SK-N-SH (cell line): ENCODE measurements at regions not wholly inside any gene's neighbourhood (a gene's known extent, or its start where the extent isn't known, plus 50 kb on each side); places are given as distances from the start of the nearest gene placed in this dataset.

Source experiments
- ELF1 ChIP-seq: IDR thresholded peaks from 2 replicates; pipeline ENCODE4 v1.4.0; 2012
- EP300 ChIP-seq, 2 experiments: IDR thresholded peaks; 2 replicates each; pipeline versions ENCODE4 v1.4.0 to v1.6.1; 2012; ENCODE audit warnings: borderline replicate concordance in 1 of 2, low read depth in 1 of 2, low read length in 1 of 2
- EZH2phosphoT487 ChIP-seq: fragments of 200-600 bp; sonication (generic); IDR thresholded peaks from 2 replicates; pipeline ENCODE4 v1.6.1; 2017; ENCODE audit warnings: low read depth, mixed run types, mild to moderate bottlenecking, antibody characterized with exemption, moderate library complexity, borderline replicate concordance
- FOXM1 ChIP-seq: IDR thresholded peaks from 2 replicates; pipeline ENCODE4 v1.4.0; 2012; ENCODE audit warnings: low read depth, mild to moderate bottlenecking
- JUND ChIP-seq: IDR thresholded peaks from 2 replicates; pipeline ENCODE4 v1.4.0; 2012
- MXI1 ChIP-seq: IDR thresholded peaks from 2 replicates; pipeline ENCODE4 v1.6.1; 2012; ENCODE audit warnings: mild to moderate bottlenecking, low read depth, low read length, improper control_type of control experiment
- POLR2AphosphoS5 ChIP-seq: IDR thresholded peaks from 2 replicates; pipeline ENCODE4 v1.6.1; 2012; ENCODE audit warnings: low read depth, low read length
- RFX5 ChIP-seq: IDR thresholded peaks from 2 replicates; pipeline ENCODE4 v1.6.1; 2012; ENCODE audit warnings: mild to moderate bottlenecking, improper control_type of control experiment, low read length
- SMC3 ChIP-seq: IDR thresholded peaks from 2 replicates; pipeline ENCODE4 v1.6.1; 2012; ENCODE audit warnings: low read depth, low read length, improper control_type of control experiment
- TF ChIP-seq, protein P1 (sequence below): fragments of 200-600 bp; sonication (generic); IDR thresholded peaks from 2 replicates; pipeline ENCODE4 v1.6.1; 2017; ENCODE audit warnings: antibody characterized with exemption, mild to moderate bottlenecking, moderate library complexity
- TF ChIP-seq, protein P2 (sequence below): IDR thresholded peaks from 2 replicates; pipeline ENCODE4 v1.6.1; 2012; ENCODE audit warnings: mild to moderate bottlenecking, low read depth, low read length, moderate library complexity

DNA sequence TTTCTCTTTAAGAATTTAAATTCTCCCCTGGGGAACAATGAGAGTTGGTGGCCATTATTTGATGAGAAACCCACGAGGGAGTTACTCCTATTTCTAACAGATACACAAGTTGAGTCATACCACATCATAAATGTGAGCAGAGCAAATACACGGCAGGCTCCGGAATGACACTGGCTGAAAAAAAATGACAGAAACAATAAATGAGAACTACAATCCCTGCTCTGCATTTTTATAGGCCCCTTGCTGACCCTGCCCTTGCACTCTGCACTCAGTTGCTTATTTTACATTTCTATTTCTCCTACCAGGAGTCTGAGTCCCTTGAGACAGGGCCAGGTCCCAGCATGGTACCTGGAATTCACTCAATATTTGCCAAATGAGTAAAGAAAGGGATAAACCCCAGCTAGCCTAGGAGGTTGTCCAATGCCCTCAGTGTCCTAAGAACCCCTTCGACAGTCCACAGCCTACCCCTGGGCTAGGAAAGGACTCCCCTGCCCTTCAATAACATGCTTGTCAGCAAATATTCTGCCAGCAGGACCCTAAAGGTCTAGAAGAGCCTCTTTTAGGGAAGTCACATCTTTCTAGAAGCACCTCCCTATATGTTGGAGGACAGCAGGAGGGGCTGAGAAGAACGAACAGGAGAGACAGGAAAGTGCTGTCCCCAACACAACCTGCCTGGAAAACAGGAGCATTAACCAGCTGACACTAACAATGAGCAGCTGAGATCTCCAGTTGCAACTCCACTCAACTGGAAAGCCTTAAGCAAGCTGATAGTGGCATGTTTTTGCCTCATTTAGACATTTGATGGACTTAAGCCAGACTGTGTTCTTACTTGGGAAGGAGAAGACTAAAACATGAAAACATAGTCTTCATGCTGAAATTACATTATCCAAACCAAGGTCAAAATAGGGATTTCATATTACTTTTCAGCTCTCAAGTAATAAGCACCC is 191.2 kb downstream of the ACTL7B start:
- no peak for TF ChIP-seq EZH2phosphoT487
- TF ChIP-seq FOXM1, result no peak
- no peak for TF ChIP-seq POLR2AphosphoS5
- TF ChIP-seq EP300 (IDR thresholded peaks at IDR 0.05; ENCODE audit: borderline replicate concordance in 1 of 2, low read depth in 1 of 2, low read length in 1 of 2), result no peak
- TF ChIP-seq, protein P1, sequence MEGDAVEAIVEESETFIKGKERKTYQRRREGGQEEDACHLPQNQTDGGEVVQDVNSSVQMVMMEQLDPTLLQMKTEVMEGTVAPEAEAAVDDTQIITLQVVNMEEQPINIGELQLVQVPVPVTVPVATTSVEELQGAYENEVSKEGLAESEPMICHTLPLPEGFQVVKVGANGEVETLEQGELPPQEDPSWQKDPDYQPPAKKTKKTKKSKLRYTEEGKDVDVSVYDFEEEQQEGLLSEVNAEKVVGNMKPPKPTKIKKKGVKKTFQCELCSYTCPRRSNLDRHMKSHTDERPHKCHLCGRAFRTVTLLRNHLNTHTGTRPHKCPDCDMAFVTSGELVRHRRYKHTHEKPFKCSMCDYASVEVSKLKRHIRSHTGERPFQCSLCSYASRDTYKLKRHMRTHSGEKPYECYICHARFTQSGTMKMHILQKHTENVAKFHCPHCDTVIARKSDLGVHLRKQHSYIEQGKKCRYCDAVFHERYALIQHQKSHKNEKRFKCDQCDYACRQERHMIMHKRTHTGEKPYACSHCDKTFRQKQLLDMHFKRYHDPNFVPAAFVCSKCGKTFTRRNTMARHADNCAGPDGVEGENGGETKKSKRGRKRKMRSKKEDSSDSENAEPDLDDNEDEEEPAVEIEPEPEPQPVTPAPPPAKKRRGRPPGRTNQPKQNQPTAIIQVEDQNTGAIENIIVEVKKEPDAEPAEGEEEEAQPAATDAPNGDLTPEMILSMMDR, result no peak
- no peak for TF ChIP-seq MXI1
- TF ChIP-seq, protein P2, sequence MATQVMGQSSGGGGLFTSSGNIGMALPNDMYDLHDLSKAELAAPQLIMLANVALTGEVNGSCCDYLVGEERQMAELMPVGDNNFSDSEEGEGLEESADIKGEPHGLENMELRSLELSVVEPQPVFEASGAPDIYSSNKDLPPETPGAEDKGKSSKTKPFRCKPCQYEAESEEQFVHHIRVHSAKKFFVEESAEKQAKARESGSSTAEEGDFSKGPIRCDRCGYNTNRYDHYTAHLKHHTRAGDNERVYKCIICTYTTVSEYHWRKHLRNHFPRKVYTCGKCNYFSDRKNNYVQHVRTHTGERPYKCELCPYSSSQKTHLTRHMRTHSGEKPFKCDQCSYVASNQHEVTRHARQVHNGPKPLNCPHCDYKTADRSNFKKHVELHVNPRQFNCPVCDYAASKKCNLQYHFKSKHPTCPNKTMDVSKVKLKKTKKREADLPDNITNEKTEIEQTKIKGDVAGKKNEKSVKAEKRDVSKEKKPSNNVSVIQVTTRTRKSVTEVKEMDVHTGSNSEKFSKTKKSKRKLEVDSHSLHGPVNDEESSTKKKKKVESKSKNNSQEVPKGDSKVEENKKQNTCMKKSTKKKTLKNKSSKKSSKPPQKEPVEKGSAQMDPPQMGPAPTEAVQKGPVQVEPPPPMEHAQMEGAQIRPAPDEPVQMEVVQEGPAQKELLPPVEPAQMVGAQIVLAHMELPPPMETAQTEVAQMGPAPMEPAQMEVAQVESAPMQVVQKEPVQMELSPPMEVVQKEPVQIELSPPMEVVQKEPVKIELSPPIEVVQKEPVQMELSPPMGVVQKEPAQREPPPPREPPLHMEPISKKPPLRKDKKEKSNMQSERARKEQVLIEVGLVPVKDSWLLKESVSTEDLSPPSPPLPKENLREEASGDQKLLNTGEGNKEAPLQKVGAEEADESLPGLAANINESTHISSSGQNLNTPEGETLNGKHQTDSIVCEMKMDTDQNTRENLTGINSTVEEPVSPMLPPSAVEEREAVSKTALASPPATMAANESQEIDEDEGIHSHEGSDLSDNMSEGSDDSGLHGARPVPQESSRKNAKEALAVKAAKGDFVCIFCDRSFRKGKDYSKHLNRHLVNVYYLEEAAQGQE, result no peak
- TF ChIP-seq ELF1, result no peak
- no peak for TF ChIP-seq SMC3
- TF ChIP-seq RFX5, result no peak
- TF ChIP-seq JUND, result no peak
